BJ (cell line): ENCODE measurements at regions not wholly inside any gene's neighbourhood (a gene's known extent, or its start where the extent isn't known, plus 50 kb on each side); places are given as distances from the start of the nearest gene placed in this dataset.

ENCODE experiments used
- CTCF ChIA-PET: fragments of 350-600 bp; formaldehyde crosslinking; extraction: SDS; loops from one replicate; lab custom pipeline; 2021; ENCODE audit warnings: antibody characterized with exemption, inconsistent platforms; lab: Yijun Ruan, JAX
- POLR2A ChIA-PET: fragments of 300-600 bp; sonication (Branson Sonifier 250); formaldehyde crosslinking; extraction: SDS; loops from one replicate; lab custom pipeline; 2021; ENCODE audit warnings: antibody characterized with exemption; lab: Charles Lee
- DNase-seq: peaks from one replicate; pipeline ENCODE4 v3.0.0-alpha.2; 2011; ENCODE audit warnings: low read depth
- H3K27me3 ChIP-seq: 2 replicates; pipeline ENCODE4 v1.6.0; 2011; ENCODE audit warnings: low read length; ENCODE audit not compliant: control insufficient read depth, insufficient read depth
- H3K36me3 ChIP-seq: 2 replicates; pipeline ENCODE4 v1.5.1; 2011; ENCODE audit warnings: low read length; ENCODE audit not compliant: control insufficient read depth, insufficient read depth
- H3K4me3 ChIP-seq: 2 replicates; pipeline ENCODE4 v1.5.1; 2011; ENCODE audit warnings: low read depth, mild to moderate bottlenecking, control low read depth, low read length
- CTCF ChIP-seq: IDR thresholded peaks from 2 replicates; pipeline ENCODE4 v1.5.1; 2011; ENCODE audit warnings: low read depth, mild to moderate bottlenecking, control low read depth, inconsistent platforms, low read length, moderate library complexity; ENCODE audit not compliant: insufficient read depth

- Histone ChIP-seq H3K4me3 (no peak overlapping the region), H3K36me3 (no peaks in the 10 kb centered on the region), H3K27me3 (no peaks in the 10 kb centered on the region)
- no peak for DNase-seq
- ChIA-PET POLR2A (no interaction called here), CTCF (interaction anchor here (0.6 kb wide), 1 partner anchor 34 kb away, joined by 3 read pairs; no protein-coding TSS in a partner anchor)
- no peak for TF ChIP-seq CTCF
Observed at GRCh38 chr2:34980689-34981088, 1374.9 kb upstream of the CRIM1 start.

GRCh38 chr2:34979148-34979547 lies 1376.4 kb upstream of the CRIM1 start:
- CTCF ChIA-PET: no interaction called here
- no peak for TF ChIP-seq CTCF
- DNase-seq: no peak

GRCh38 chr2:34961822-34962221 lies 1362.7 kb upstream of the FAM98A start:
- ChIA-PET CTCF (no interaction called here), POLR2A (no interaction called here)
- Histone ChIP-seq H3K36me3 (no peaks in the 10 kb centered on the region), H3K4me3 (no peak overlapping the region), H3K27me3 (no peaks in the 10 kb centered on the region)
- DNase-seq: no peak
- no peak for TF ChIP-seq CTCF

More at GRCh38 chr2:34979148-34979547, 1376.4 kb upstream of the CRIM1 start:
- Histone ChIP-seq H3K4me3 (no peak overlapping the region), H3K36me3 (no peaks in the 10 kb centered on the region), H3K27me3 (no peaks in the 10 kb centered on the region)
- POLR2A ChIA-PET: no interaction called here

- CTCF ChIA-PET: no interaction called here
- TF ChIP-seq CTCF: no peak
- Histone ChIP-seq H3K4me3 (no peak overlapping the region), H3K36me3 (no peaks in the 10 kb centered on the region), H3K27me3 (no peaks in the 10 kb centered on the region)
- no peak for DNase-seq
- POLR2A ChIA-PET: no interaction called here
Observed at GRCh38 chr2:34954758-34955157, 1355.7 kb upstream of the FAM98A start.

GRCh38 chr2:34950797-34951196 lies 1351.7 kb upstream of the FAM98A start:
- POLR2A ChIA-PET: no interaction called here
- Histone ChIP-seq H3K4me3 (no peak overlapping the region), H3K27me3 (no peaks in the 10 kb centered on the region), H3K36me3 (no peaks in the 10 kb centered on the region)
- CTCF ChIA-PET: no interaction called here
- no peak for TF ChIP-seq CTCF
- DNase-seq: no peak
